NCI-H226 (cell line): ENCODE measurements at regions not wholly inside any gene's neighbourhood (a gene's known extent, or its start where the extent isn't known, plus 50 kb on each side); places are given as distances from the start of the nearest gene placed in this dataset.

Experiments
- DNase-seq: peaks from one replicate; pipeline ENCODE4 v3.0.0-alpha.2; 2015

DNA sequence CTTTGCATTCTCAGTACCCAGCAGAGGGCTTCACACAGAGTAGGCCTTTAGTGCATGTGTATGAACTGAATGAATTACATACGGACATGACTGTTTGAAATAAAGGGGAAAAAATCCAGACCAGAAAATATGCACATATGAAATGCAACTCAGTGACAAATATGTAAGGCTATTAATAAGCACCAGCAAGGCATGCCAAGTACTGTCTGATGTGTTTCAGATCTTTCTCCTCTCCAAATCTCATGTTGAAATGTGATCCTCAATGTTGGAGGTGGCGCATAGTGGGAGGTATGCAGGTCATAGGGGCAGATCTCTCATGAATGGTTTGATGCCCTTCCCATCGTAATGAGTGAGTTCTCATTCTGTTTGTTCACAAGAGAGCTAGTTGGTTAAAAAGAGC, 87.3 kb upstream of the TOMM7 start:
- no peak for DNase-seq

DNA sequence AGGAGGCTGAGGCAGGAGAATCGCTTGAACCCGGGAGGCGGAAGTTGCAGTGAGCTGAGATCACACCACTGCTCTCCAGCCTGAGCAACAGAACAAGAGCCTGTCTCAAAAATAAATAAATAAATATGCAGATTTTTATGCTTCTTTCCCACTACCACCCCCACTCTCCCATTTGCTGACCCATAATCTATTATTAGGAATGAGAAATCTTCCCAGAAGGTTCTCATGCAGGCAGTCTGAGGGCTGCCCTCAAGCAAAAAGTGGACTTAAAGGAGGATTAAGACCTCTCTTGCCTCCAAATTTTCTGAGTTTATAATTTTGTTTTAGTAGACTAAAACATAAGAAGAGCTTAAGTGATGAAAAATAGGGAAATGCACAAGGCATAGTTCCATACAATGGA, 85.2 kb upstream of the TOMM7 start:
- no peak for DNase-seq

DNA sequence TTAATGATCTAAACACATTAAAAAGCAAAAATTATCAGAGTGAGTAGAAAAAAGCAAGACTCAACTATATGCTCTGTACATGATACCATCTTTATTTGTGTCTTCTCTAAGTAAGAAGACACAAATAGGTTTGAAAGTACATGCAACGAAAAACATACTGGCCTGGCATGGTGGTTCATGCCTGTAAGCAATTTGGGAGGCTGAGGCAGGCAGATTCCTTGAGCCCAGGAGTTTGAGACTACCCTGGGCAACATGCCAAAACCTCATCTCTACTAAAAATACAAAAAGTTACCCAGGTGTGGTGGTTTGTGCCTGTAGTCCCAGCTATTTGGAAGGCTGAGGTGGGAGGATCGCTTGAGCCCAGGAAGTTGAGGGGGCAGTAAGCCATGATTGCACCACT, 78.1 kb upstream of the TOMM7 start:
- DNase-seq = no peak

DNA sequence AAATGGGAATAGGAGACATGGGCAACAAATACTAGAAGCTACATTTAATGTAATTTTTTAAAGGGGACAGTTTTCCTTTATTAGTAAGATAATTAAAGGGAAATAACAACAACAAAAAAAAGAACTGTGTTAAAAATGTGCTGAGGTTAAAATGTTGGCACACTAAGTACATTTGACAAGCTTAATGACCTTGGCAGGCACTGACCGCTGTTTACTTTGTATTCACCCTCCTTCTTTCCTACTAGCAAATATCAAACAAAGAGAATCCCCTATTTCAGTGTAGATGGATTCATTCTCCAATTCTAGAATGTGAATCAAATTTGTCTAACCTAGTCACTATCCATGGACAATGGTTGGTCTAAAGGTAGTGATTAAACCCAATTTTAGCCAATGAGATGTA, 77.5 kb upstream of the TOMM7 start:
- no peak for DNase-seq

DNA sequence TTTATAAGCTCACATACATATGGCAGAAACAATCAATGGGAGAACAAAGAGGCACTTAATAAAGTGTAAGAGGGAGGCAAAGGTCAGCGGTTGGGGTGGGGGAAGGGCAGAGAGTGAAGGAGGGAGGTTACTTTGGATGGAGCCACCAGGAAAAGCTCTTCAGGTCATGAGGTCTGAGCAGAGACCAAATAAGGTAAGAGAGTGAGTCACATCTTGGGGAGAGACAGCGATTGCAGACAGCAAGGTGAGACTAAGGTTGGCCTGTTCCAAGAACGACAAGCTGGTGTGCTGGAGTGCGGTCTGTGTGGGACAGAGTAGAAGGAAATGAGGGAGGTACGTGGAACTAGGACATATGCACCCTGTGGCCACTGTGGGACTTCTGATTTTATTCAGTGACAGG, 74.3 kb upstream of the TOMM7 start:
- DNase-seq = no peak

DNA sequence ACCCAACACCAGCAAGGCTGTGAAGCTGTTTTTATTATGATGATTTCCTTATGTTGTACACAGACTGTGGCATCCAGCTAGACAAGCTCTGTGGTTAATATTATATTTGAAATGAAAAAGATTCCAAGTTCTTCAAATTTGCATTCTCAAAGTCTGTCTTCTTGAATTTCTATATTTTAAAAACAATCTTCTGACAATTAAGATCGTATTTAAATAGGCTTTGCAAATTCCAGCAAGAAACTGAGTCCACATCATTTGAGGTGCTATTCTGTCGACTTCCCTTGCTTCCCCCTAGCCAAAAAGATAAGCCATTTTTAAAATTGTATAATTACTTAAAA, 73.1 kb upstream of the TOMM7 start:
- no peak for DNase-seq

DNA sequence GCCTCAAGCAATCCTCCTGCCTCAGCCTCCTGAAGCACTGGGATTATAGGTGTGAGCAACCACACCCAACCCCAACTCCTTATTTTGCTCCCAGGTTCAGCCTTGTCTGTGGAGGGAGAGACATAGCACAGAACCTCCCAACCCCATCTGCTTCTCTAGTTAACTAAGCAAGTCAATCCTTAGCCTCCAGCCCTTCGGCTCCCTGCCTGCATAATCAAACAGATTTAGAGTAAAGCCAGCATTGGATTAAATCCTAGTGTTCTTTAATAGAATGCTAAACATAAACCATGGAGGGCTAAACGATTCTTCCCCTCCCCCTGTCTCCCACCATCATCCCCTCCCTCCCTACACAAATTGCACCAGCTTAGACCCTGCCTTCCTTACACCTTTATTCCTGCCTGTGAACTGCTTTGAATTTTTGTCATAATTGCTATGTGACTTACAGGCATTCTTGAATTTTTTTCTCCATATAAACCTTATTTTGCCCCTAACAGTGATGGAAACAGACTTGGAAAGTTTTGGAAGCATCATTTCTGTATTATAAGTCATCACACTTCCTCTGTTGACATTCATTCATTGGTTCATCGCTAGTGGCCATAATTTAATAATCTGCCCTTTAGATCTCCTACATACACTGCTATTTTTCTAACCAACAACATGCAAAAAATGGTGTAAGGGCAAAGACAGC, 72.6 kb upstream of the TOMM7 start:
- no peak for DNase-seq

DNA sequence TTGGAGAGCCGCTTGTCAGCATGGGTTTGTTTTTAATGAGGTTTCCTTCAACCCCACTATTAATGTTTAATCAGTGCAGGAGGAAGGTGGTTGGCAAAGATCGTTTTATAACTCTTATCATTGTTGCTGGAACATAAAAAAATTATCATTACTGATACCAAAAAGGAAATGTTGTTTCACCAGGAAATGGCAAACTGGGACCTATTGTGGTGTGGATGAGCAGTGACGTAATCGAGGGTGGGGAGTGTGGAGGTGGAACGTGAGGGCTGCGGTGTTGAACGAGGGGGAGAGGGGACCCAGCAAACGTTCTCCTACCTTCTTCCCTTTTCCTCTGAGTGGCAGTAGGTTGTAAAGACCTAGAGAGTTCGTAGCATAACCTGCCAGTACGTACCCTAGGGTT, 71.9 kb upstream of the TOMM7 start:
- no peak for DNase-seq

DNA sequence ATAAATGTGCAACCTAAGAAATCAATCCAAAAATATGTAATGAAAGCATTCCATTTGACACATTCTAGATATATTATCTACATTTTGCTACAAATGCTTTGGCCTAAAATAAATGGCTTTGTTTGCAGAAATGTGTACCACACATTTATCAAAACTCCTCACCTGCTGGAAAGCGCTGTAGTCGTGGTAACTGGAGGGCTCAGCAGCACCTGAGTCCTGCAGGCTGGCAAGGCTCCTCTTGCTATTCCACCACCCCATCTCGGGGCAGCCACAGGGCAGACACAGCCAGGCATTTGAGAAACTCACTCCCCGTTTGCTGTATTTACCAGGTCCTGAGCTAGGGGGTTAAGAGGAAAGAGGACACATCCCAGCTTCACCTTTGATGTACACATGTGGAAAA, 68.1 kb upstream of the TOMM7 start:
- DNase-seq = no peak

DNA sequence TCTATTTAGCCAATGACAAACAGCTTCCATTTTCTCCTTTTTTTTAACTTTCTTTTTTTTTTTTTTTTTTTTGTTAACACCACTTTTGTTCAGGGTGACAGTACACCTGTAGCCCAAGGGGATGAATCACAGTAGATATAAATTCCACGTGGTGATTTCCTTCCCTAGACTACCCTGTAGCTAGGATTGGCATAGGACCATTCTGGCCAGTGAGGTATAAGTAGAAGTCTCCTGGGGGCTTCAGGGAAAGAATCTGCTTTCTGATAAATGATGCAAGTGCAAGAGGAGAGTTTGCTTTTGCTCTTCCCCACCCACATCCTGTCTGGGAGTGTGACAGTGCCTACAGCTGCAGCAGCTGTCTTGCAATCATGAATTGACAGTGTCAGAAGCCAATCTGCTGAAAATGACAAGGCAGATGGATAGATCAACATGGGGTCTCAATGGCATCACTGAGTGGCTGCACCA, 63.2 kb upstream of the TOMM7 start:
- no peak for DNase-seq

DNA sequence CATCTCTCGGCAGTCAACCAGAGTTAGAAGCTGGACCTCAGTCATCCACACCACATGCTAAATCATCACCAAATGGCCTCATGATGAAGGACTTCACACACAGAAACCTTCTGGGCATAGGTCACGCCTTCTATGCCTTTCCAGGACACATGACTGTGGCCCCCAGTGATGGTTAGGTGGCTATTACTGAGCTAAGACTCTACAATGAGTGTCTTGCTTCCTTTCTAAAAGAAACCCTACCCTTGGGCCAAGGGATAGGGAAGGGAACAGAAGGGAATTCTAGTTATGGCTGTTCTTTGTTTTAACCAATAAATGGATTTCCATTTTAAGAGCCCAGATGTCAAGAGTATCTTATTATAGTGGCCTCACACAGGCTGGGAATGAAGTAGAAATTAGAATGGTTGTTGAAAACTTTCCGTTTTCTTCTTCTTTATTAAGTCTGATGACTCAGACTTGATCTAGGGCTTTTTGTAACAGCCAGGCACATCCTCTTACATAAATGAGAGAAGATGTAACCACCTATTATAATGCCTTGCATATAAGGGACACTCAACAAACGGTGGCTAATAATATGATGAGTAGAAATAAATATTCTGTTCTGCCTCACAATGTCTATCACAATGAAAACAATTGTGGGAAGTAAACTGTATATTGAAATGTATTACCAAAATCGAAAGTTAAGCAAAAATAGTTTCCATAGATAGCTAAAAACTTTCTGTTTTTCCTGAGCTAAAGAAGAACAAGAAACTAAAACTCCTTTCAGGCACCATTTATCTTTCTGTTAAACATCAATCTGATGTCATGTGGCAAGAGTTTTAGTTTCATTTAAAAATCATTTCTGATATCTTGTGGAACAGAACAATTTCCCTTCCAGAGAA, 62.5 kb upstream of the TOMM7 start:
- no peak for DNase-seq

DNA sequence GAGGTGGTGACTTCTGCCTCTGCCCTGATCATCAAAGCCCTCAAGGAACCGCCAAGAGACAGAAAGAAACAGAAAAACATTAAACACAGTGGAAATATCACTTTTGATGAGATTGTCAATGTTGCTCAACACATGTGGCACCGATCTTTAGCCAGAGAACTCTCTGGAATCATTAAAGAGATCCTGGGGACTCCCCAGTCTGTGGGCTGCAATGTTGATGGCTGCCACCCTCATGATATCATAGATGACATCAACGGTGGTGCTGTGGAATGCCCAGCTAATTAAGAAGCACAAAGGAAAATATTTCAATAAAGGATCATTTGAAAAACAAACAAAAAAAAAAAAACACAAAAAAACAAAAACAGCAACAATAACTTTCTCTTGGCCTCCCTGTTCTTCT, 59.5 kb upstream of the TOMM7 start:
- DNase-seq = no peak

DNA sequence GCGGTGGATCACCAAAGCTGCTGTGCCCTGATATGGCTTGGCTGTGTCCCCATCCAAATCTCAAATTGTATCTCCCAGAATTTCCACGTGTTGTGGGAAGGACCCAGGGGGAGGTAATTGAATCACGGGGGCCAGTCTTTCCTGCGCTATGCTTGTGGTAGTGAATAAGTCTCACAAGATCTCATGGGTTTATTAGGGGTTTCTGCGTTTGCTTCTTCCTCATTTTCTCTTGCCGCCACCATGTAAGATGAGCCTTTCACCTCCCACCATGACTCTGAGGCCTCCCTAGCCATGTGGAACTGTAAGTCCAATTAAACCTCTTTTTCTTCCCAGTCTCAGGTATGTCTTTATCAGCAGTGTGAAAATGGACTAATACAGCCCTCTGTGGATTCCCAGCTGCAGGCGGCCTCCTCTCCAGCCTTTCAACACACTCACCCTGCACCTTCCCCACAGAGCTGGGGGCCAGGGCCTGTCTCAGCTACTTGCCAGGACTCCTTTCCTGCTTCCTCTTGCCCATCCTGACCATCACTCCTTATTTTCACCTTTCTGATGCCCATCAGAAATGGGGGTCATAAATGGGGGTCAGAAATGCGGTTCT, 57.2 kb upstream of the TOMM7 start:
- DNase-seq = no peak

DNA sequence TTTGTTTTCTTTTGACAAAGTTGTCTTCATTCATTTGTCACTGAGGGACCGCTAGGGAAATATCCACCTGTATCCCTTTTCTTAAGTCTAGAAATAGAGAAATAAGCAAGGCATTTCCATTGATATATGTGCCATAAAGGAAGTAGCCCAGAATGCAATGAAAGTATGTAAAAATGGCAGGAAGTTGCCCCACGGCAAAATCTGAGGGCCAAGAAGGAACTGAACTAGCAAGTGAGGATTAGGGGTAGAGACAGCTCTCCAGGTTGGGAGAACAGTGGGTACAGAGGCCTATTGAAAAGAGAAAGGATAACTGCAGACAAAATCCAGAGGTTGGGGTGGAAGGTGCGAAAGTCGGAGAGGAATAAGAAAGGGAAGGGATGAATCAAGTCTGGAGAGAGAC, 56.6 kb upstream of the TOMM7 start:
- DNase-seq = no peak

DNA sequence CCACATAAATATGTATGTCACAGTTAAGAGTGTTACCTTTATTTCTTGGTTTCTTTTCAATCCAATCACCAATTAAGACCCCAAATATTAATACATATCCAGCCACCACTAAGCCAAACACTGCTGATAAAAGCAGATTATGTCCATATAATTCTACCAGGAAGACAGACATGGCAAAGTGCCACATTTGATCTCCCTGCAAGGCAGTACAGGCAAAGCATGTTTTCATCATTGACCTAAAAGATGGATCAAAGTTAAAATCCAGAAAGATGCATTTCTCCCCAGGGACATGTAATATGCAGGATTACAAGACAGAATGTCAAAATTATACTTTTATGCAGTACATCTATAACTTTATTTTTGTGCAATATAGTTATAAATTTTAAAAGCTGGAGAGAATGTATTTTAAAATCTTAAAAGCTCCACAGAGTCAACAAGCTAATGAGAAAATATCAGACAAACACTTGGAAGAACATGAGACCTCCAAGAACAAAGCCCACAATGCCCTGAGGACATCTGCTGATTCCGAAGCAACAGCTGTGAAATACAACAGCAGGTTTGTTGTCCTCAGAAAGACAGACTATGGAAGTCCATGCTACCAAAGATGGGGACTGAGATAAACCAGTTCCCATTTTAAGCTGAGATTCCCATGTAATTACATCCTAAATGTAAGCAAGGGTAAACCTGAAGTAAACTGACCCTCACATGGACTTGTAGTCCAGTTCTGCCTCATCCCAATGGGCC, 54.5 kb upstream of the TOMM7 start:
- no peak for DNase-seq

DNA sequence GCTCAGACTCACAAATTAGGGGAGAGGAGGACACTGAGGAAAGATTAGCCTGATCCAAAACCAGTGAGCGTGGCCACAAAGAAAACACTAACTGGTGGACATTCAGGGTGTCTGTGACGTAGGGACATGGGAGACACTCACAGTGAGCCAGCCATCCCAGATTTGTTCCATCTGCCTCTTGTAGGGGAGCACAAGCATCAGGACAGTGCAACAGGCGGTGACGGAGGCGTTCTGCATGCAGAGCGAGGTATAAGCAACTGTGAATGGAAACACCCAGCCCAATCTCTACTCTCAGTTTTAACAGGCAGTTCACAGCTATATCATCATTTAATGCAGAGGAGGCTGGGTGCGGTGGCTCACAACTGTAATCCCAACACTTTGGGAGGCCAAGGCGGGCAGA, 52.8 kb upstream of the TOMM7 start:
- no peak for DNase-seq

DNA sequence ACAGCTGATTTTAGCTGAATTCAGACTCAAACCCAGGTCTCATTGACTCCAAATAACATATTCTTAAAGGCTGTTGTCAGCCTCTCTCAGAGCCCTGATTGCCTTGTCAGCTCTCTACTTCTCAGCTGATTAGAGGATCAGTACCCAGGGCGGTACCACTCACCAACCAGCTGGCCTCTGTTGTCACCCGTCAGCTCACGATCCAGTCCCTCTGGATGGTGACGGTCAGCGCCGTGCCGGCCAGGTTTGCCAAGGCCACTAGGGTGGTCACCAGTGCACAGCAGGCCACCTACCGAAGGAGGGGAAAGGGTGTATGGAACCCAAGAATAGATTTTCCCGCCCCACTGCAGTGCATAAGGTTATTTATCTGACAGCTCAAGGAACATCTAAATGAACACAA, 52.3 kb upstream of the TOMM7 start:
- DNase-seq = no peak
